Glutamatergic neuron (in vitro differentiated cells): ENCODE measurements at regions not wholly inside any gene's neighbourhood (a gene's known extent, or its start where the extent isn't known, plus 50 kb on each side); places are given as distances from the start of the nearest gene placed in this dataset.
A peak's percentile ranks its signal among the peaks of the same experiment; 100 is the strongest.

ENCODE experiments used
- DNase-seq: peaks from one replicate; pipeline ENCODE4 v3.0.0; 2022
- H3K27ac Mint-ChIP-seq: one replicate; pipeline ENCODE4 v1.8.0; 2020; ENCODE audit warnings: mild to moderate bottlenecking, mixed read lengths, inconsistent platforms; ENCODE audit not compliant: unreplicated experiment
- H3K27me3 Mint-ChIP-seq: one replicate; pipeline ENCODE4 v1.8.0; 2020; ENCODE audit warnings: mild to moderate bottlenecking, moderate library complexity, mixed read lengths, inconsistent platforms; ENCODE audit not compliant: unreplicated experiment
- H3K36me3 Mint-ChIP-seq: one replicate; pipeline ENCODE4 v1.8.0; 2020; ENCODE audit warnings: mild to moderate bottlenecking, mixed read lengths, inconsistent platforms; ENCODE audit not compliant: unreplicated experiment
- H3K4me1 Mint-ChIP-seq: one replicate; pipeline ENCODE4 v1.8.0; 2020; ENCODE audit warnings: mild to moderate bottlenecking, low read depth, mixed read lengths, inconsistent platforms; ENCODE audit not compliant: unreplicated experiment
- H3K4me3 Mint-ChIP-seq: one replicate; pipeline ENCODE4 v1.8.0; 2020; ENCODE audit warnings: mild to moderate bottlenecking, mixed read lengths, inconsistent platforms; ENCODE audit not compliant: unreplicated experiment
- H3K9me3 Mint-ChIP-seq: one replicate; pipeline ENCODE4 v1.8.0; 2020; ENCODE audit warnings: mild to moderate bottlenecking, moderate library complexity, mixed read lengths, inconsistent platforms; ENCODE audit not compliant: unreplicated experiment
- TF ChIP-seq, protein P1 (sequence below): fragments of 200-600 bp; sonication (generic); IDR thresholded peaks from one replicate; pipeline ENCODE4 v1.5.0; 2021; ENCODE audit not compliant: partially characterized antibody, unreplicated experiment

DNA sequence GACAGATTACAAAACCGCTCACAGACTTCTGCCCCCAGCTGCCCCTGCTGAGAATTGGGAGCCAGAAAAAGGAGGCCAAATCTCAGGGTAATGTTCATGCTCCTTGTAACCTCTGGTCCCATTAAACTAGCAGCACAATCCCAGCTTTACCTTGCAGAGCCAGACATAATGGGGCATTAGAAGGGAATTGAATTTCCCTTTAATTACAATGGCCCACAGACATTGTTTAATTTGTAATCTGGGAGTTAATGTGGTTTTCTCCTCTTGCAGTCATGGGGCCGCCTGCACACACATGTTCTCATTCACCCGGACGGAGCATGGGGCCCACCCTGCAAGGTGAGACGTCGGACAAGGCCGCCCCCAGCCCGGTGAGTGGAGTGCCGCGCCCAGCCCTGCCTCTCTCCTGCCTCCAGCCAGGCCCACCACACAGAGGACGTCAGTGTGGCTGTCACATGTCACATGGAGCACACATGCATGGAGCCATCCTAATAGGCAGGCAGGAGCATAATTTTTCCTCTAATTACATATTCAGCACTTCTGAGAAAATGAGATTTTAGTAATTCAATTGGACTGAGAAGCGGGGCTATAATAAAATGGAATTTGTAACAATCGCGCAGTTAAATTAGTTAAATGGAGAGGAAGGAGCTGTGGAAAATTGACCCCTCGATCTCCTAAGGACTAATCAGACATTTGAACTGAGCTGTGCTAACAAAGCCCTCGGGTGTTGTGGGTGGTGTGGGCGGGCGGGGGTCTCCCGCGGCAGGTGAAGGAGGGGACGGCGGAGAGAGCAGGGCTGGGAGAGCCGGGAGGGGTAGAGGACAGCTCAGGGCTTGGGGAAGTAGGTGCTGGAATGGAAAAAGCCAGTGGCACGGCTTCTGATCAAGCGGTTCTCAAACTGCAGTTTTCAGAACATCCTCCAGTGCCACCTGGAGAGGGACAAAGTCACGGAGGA, 87.7 kb downstream of the ENGASE start:
- Mint-ChIP-seq H3K9me3 (peaks cover 10% of the 10 kb centered on the region), H3K36me3 (no peaks in the 10 kb centered on the region), H3K4me3 (no peak overlapping the region), H3K27me3 (peaks cover 13% of the 10 kb centered on the region), H3K4me1 (peaks cover 21% of the 10 kb centered on the region), H3K27ac (no peak overlapping the region)
- TF ChIP-seq, protein P1, sequence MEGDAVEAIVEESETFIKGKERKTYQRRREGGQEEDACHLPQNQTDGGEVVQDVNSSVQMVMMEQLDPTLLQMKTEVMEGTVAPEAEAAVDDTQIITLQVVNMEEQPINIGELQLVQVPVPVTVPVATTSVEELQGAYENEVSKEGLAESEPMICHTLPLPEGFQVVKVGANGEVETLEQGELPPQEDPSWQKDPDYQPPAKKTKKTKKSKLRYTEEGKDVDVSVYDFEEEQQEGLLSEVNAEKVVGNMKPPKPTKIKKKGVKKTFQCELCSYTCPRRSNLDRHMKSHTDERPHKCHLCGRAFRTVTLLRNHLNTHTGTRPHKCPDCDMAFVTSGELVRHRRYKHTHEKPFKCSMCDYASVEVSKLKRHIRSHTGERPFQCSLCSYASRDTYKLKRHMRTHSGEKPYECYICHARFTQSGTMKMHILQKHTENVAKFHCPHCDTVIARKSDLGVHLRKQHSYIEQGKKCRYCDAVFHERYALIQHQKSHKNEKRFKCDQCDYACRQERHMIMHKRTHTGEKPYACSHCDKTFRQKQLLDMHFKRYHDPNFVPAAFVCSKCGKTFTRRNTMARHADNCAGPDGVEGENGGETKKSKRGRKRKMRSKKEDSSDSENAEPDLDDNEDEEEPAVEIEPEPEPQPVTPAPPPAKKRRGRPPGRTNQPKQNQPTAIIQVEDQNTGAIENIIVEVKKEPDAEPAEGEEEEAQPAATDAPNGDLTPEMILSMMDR, result no peak
- DNase-seq, result no peak

DNA sequence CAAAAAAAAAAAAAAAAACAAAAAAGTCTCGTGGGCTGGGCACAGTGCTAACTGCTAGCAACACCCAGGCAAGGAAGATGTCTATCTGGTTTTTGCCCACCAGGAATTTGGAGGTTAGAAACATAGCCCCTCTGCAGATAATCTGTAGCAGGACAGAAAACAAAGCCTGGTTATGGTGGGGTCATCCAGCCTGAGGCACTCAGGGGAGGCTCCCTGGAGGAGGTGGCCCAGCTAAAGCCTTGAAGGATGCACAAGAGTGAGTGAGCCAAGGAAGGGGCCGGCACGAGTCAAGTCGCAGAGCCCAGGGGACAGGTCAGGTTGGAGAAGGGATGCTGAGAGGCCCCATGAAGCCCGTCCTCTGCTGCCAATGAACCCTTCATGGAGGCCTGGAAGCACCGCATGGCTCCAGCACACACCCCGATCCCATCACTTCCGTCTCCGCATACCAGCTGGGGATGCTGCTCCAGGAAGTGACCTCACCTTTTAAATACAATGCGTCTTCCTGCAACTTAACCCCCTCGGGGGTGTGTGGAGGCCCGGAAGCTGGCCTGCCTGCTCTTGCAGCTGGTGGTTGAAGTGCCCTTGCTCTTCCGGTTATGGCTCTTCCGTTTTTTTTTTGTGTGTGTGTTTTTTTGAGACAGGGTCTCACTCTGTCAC, 86.5 kb downstream of the ENGASE start:
- Mint-ChIP-seq H3K9me3 (peaks cover 10% of the 10 kb centered on the region), H3K4me3 (no peak overlapping the region), H3K4me1 (peaks cover 21% of the 10 kb centered on the region), H3K27ac (no peak overlapping the region), H3K27me3 (peaks cover 13% of the 10 kb centered on the region), H3K36me3 (no peaks in the 10 kb centered on the region)
- DNase-seq, result no peak
- TF ChIP-seq, protein P1, result no peak

DNA sequence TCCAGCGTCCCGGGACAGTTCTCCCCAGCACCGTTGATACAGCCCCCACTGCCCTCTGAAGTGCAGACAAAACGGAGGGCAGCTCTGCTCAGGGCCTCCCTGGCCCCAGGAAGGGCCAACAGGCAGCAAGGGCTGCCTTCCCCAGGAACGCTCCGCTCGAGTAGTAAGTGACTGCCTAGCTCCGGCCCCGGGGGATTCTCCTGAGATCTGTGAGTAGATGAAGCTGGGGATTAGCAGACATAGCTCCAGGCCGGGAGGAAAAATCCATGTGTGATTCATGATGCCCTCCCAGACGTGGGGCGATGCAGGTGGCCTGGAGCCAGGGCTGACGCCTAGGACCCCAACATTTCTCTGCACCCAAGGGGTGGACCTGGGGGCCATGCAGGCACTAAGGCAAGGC, 85.3 kb downstream of the ENGASE start:
- peak overlapping the region; percentile 17 for H3K27ac Mint-ChIP-seq
- no peaks in the 10 kb centered on the region for H3K36me3 Mint-ChIP-seq
- peaks cover 10% of the 10 kb centered on the region for H3K9me3 Mint-ChIP-seq
- DNase-seq, result peak; percentile 81
- H3K27me3 Mint-ChIP-seq, result peaks cover 13% of the 10 kb centered on the region
- TF ChIP-seq, protein P1, result no peak
- H3K4me1 Mint-ChIP-seq, result peaks cover 19% of the 10 kb centered on the region
- H3K4me3 Mint-ChIP-seq, result no peak overlapping the region

DNA sequence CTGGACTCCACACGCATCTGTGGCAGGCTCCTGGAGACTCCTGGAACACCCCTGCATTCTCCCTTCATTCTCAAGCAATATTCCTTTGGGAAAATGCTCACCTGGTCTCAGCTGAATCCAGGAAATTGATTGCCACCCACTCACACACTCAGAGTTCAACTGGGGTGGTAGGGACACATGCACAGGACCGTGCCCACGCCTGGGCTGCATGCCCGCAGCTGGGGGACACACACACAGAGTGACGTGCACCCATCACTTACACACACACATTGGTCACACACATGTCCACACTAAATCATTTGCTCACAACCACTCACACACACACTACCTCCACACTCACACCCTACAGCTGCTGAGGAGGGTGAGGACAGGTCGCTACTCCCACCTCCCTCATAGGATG, 84.8 kb downstream of the ENGASE start:
- Mint-ChIP-seq H3K4me3 (no peak overlapping the region), H3K27me3 (peaks cover 13% of the 10 kb centered on the region), H3K27ac (no peak overlapping the region), H3K4me1 (peaks cover 16% of the 10 kb centered on the region), H3K9me3 (peaks cover 10% of the 10 kb centered on the region), H3K36me3 (no peaks in the 10 kb centered on the region)
- DNase-seq, result no peak
- TF ChIP-seq, protein P1, result no peak
